RWPE1 (cell line): ENCODE measurements at regions not wholly inside any gene's neighbourhood (a gene's known extent, or its start where the extent isn't known, plus 50 kb on each side); places are given as distances from the start of the nearest gene placed in this dataset.

Source experiments
- CTCF ChIA-PET: fragments of 350-600 bp; sonication (Branson Sonifier 250); formaldehyde crosslinking; extraction: SDS; loops from one replicate; lab custom pipeline; 2021; lab: Yijun Ruan, JAX
- POLR2A ChIA-PET: fragments of 400-600 bp; formaldehyde crosslinking; extraction: SDS; loops from one replicate; lab custom pipeline; 2020; ENCODE audit warnings: antibody characterized with exemption; ENCODE audit not compliant: low non-redundant PET; lab: Yijun Ruan, JAX
- DNase-seq: peaks from one replicate; pipeline ENCODE4 v3.0.0; 2012; ENCODE audit warnings: low spot score
- H3K27ac ChIP-seq: fragments of 450-650 bp; 2 replicates; pipeline ENCODE4 v1.5.1; 2017
- TF ChIP-seq, protein P1 (sequence below): fragments of 450-650 bp; conservative IDR thresholded peaks from 2 replicates; pipeline ENCODE4 v1.5.1; 2017; ENCODE audit warnings: low read depth, mild to moderate bottlenecking

GRCh38 chr2:138960191-138960590 lies 180.0 kb upstream of the NXPH2 start:
- ChIA-PET POLR2A (no interaction called here), CTCF (no interaction called here)
- DNase-seq = no peak
- no peak overlapping the region for H3K27ac ChIP-seq
- TF ChIP-seq, protein P1, sequence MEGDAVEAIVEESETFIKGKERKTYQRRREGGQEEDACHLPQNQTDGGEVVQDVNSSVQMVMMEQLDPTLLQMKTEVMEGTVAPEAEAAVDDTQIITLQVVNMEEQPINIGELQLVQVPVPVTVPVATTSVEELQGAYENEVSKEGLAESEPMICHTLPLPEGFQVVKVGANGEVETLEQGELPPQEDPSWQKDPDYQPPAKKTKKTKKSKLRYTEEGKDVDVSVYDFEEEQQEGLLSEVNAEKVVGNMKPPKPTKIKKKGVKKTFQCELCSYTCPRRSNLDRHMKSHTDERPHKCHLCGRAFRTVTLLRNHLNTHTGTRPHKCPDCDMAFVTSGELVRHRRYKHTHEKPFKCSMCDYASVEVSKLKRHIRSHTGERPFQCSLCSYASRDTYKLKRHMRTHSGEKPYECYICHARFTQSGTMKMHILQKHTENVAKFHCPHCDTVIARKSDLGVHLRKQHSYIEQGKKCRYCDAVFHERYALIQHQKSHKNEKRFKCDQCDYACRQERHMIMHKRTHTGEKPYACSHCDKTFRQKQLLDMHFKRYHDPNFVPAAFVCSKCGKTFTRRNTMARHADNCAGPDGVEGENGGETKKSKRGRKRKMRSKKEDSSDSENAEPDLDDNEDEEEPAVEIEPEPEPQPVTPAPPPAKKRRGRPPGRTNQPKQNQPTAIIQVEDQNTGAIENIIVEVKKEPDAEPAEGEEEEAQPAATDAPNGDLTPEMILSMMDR = no peak

DNA sequence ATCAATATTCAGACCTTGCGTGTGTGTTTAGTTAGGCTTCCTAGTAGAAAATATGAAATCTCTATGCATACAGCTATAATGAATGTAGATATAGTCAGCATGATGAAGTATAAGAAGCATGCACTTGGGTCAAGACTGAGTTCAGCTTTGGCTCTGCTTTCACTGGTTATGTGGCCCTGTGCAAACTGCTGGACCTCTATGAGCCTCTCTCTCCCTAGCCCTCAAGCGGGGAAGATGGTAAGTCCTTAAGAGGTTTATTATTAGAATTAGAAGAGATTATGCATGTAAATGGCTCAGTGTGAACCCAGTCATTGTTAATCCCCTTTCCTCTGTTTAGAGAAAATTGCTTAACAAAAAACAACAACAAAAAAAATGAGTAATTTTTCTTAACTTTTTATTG lies 178.8 kb upstream of the NXPH2 start:
- DNase-seq = no peak
- TF ChIP-seq, protein P1 = no peak
- ChIA-PET CTCF (no interaction called here), POLR2A (no interaction called here)
- H3K27ac ChIP-seq = no peak overlapping the region

DNA sequence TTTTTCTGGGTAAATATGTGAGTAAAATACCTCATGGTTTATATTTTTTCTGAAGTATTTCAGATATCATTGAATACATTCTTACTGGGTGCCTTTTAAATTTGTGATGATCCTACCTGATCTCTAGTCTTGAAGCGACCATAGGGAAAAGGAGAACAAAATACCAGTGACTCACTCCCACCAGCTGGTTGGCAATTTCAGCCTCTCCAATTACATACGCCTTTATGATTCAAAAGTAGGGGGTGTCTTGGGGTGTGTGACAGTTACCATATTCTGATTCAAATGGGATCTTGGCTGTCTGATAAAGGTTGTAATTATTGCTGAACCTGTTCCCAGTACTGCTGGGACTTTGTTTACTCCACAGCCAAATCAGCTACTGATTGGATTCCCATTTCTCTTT lies 175.9 kb upstream of the NXPH2 start:
- ChIA-PET CTCF (interaction anchor here (0.6 kb wide), 1 partner anchor 1184 kb away, joined by 3 read pairs; no protein-coding TSS in a partner anchor), POLR2A (no interaction called here)
- TF ChIP-seq, protein P1 = no peak
- no peak for DNase-seq
- no peak overlapping the region for H3K27ac ChIP-seq

GRCh38 chr2:138950486-138950885 lies 170.3 kb upstream of the NXPH2 start:
- TF ChIP-seq, protein P1 = no peak
- ChIA-PET POLR2A (no interaction called here), CTCF (no interaction called here)
- no peak overlapping the region for H3K27ac ChIP-seq
- DNase-seq = no peak

DNA sequence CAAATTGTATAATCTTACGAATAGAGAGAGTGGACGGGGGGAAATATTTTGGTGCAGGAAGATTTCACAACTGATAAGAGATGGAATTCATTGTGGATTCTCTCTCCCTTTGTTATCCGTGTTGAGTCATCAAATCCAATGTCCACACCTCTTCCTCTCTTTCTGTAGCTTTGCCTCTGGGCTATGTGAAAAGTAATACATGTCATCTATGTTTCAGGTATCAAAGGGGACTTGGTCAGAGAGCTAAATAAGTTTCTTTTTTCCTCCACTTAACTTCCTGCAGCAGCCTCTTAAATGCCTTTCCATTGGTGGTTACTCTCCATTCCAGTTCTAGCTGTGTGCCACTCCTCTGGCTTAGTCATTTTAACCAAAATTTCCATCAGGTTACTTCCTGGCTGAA lies 169.3 kb upstream of the NXPH2 start:
- H3K27ac ChIP-seq = no peak overlapping the region
- ChIA-PET CTCF (interaction anchor here (0.5 kb wide), 1 partner anchor 88 kb away, joined by 5 read pairs; no protein-coding TSS in a partner anchor), POLR2A (no interaction called here)
- peak; percentile 53 for DNase-seq
- TF ChIP-seq, protein P1 = no peak

DNA sequence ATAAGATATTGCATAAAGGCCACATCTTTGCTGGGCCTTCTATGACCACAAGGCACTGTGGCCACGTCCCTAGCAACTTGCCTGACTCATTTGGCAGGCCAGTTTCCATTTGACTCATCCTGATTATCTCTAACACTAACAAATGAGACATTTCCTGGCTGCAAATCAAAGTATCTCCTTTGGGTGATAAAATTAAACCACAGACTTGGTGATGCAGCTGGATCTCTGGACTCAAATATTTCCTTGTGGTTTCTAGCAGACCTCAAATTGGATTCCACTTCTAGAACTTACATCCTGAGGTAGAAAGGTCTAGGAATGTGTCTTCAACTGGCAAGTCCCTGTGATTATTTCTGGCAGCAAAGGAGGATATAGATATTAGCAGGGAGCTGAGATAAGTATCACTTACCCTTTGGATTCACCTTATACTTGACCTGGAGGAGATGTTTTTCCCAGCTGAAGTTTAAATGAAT lies 167.9 kb upstream of the NXPH2 start:
- TF ChIP-seq, protein P1 = no peak
- no peak overlapping the region for H3K27ac ChIP-seq
- CTCF ChIA-PET = interaction anchor here (0.6 kb wide), 1 partner anchor 14 kb away, joined by 4 read pairs; no protein-coding TSS in a partner anchor
- POLR2A ChIA-PET = no interaction called here
- DNase-seq = peak; percentile 75
